ENCODE measurements at regions not wholly inside any gene's neighbourhood (a gene's known extent, or its start where the extent isn't known, plus 50 kb on each side); places are given as distances from the start of the nearest gene placed in this dataset.

GRCh38 chr4:153971899-153972298 lies 183.0 kb upstream of the SFRP2 start:
- no peak overlapping the region for H4K91ac ChIP-seq (replicated peaks; ENCODE audit: insufficient read length, low read length)
- FAIRE-seq (no peak), DNase-seq (ENCODE audit: low read depth in 1 of 2, low spot score in 2 of 2) (no peak)
- H2BK120ac ChIP-seq (replicated peaks; ENCODE audit: low read depth, low read length) = no peak overlapping the region
- no peaks in the 10 kb centered on the region for H4K20me1 ChIP-seq (replicated peaks in 1 of 2; ENCODE audit: control insufficient read depth in 1 of 2, insufficient read depth in 2 of 2, low read length in 2 of 2)
- H3K4me2 ChIP-seq (ENCODE audit: insufficient read depth in 1 of 2, low read depth in 2 of 2, low read length in 2 of 2) = no peak overlapping the region
- no peak overlapping the region for H2BK12ac ChIP-seq (ENCODE audit: low read depth, low read length)
- no peaks in the 10 kb centered on the region for H3K4me1 ChIP-seq (replicated peaks in 1 of 4; ENCODE audit: control insufficient read depth in 3 of 4, insufficient read depth in 4 of 4, low read length in 3 of 4)
- peaks cover 16 to 25% of the 10 kb centered on the region in 2 experiments for H3K9me3 ChIP-seq (ENCODE audit: insufficient read depth in 2 of 2, low read depth in 1 of 2, low read length in 1 of 2)
- no peak overlapping the region for H3K23ac ChIP-seq (ENCODE audit: insufficient read length)
- TF ChIP-seq SIN3A (conservative IDR thresholded peaks at IDR 0.05 in 1 of 2, IDR thresholded peaks at IDR 0.05 in 1 of 2; ENCODE audit: low read depth in 1 of 2, low read length in 2 of 2) = no peak
- no peak for TF ChIP-seq RXRA (IDR thresholded peaks at IDR 0.05; ENCODE audit: insufficient read depth, low read depth, low read length)
- no peak for TF ChIP-seq SP2 (IDR thresholded peaks at IDR 0.05; ENCODE audit: low read length)
- no peak for TF ChIP-seq GABPA (IDR thresholded peaks at IDR 0.05; ENCODE audit: borderline replicate concordance, insufficient read depth, low read length)
- no peak for TF ChIP-seq RFX5 (IDR thresholded peaks at IDR 0.05; ENCODE audit: borderline replicate concordance, low read depth, low read length)
- TF ChIP-seq TBP (IDR thresholded peaks at IDR 0.05; ENCODE audit: low read depth, low read length) = no peak
- no peak for TF ChIP-seq HDAC2 (IDR thresholded peaks at IDR 0.05; ENCODE audit: borderline replicate concordance in 1 of 2, low read depth in 2 of 2, low read length in 2 of 2)
- no peak for TF ChIP-seq RBBP5 (IDR thresholded peaks at IDR 0.05; ENCODE audit: borderline replicate concordance, low read depth, low read length)
- no peak for TF ChIP-seq TEAD4 (IDR thresholded peaks at IDR 0.05; ENCODE audit: low read depth, low read length)
- no peak for TF ChIP-seq PHF8 (conservative IDR thresholded peaks at IDR 0.05; ENCODE audit: low read depth, low read length)
- TF ChIP-seq HDAC6 (IDR thresholded peaks at IDR 0.05; ENCODE audit: low read depth, low read length) = no peak
- TF ChIP-seq POU5F1 (IDR thresholded peaks at IDR 0.05; ENCODE audit: low read depth, low read length) = no peak
- no peak overlapping the region for H2AK5ac ChIP-seq (ENCODE audit: low read depth, low read length)
- POLR2A ChIA-PET (ENCODE audit: partially characterized antibody) = no interaction called here
- H3K27ac ChIP-seq (ENCODE audit: low read depth, low read length) = no peak overlapping the region
- no peaks in the 10 kb centered on the region for H3K79me2 ChIP-seq (ENCODE audit: control insufficient read depth in 1 of 2, insufficient read depth in 2 of 2, low read length in 2 of 2)
- H3K4ac ChIP-seq (replicated peaks; ENCODE audit: insufficient read length, low read depth, low read length) = no peak overlapping the region
- H2BK15ac ChIP-seq (ENCODE audit: low read length) = no peak overlapping the region
- H3K18ac ChIP-seq (ENCODE audit: extremely low read depth, low read length) = no peak overlapping the region
- H4K8ac ChIP-seq (ENCODE audit: extremely low read depth, insufficient read depth, low read length) = no peak overlapping the region
- no peak overlapping the region for H2BK20ac ChIP-seq (ENCODE audit: low read length)
- no peaks in the 10 kb centered on the region for H3K23me2 ChIP-seq (ENCODE audit: low read depth, low read length)
- 84% methylated on average over 5 of the region's 5 CpGs; no CpG with 5 or more reads in 1 of the 2 experiments for WGBS, 2 experiments (ENCODE audit: extremely low coverage in 1 of 2, insufficient coverage in 1 of 2, insufficient read length in 1 of 2, insufficient replicate concordance in 2 of 2, low coverage in 1 of 2, low lambda C conversion rate in 2 of 2, missing lambda C conversion rate in 1 of 2)
- no peak overlapping the region for H3K4me3 ChIP-seq (ENCODE audit: extremely low read depth in 1 of 4, insufficient read depth in 2 of 4, low read depth in 3 of 4, low read length in 4 of 4)
- H4K5ac ChIP-seq (ENCODE audit: insufficient read length, low read depth, low read length) = no peak overlapping the region
- no peak overlapping the region for H3K56ac ChIP-seq (replicated peaks; ENCODE audit: insufficient read length, low read depth, low read length)
- no peaks in the 10 kb centered on the region for H3K27me3 ChIP-seq (replicated peaks in 1 of 4; ENCODE audit: control insufficient read depth in 3 of 4, extremely low read depth in 1 of 4, insufficient read depth in 3 of 4, low read length in 3 of 4)
- H3K9ac ChIP-seq (replicated peaks in 1 of 4; ENCODE audit: extremely low read depth in 1 of 4, low read depth in 3 of 4, low read length in 3 of 4) = no peak overlapping the region
- H3K14ac ChIP-seq (ENCODE audit: insufficient read length) = no peak overlapping the region
- H2BK5ac ChIP-seq (ENCODE audit: low read depth, low read length) = no peak overlapping the region
- CTCF ChIA-PET (ENCODE audit: partially characterized antibody) = interaction anchor here (0.5 to 0.7 kb wide), 2 partner anchors 28 to 276 kb away, joined by 3 read pairs; no protein-coding TSS in a partner anchor
- no peaks in the 10 kb centered on the region for H3K79me1 ChIP-seq (ENCODE audit: low read depth, low read length)
- no peak overlapping the region for H2AFZ ChIP-seq (ENCODE audit: low read length)
- H3K36me3 ChIP-seq (ENCODE audit: control insufficient read depth in 2 of 4, insufficient read depth in 4 of 4, low read length in 3 of 4) = no peaks in the 10 kb centered on the region

Data from H1 (cell line).